ENCODE measurements at regions not wholly inside any gene's neighbourhood (a gene's known extent, or its start where the extent isn't known, plus 50 kb on each side); places are given as distances from the start of the nearest gene placed in this dataset.

DNA sequence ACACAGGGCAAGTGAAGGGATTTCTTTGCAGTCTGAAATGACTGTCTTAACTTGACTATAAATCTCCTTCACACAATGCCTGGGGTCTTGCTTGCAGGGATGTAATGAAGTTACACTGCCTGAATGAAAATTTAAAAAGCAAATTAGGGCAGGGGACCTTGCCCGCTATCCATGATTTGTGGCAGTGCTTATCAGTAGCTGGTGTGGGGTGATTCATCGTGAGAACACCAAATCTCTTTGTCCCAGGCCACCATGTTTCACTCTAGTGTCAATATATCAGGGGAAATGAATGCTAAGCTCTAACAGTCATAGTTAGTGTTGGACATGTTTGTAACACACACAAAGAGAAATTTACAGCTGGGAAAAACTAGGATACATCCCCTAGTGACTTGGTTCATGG is 713.7 kb upstream of the EPHA7 start:
- Histone ChIP-seq H3K27me3 (ENCODE audit: insufficient read depth, insufficient read length) (no peaks in the 10 kb centered on the region), H3K4me3 (ENCODE audit: insufficient read length, low read depth) (no peak overlapping the region), H3K9ac (ENCODE audit: insufficient read length, low read depth) (no peak overlapping the region), H3K4me1 (ENCODE audit: insufficient read depth, insufficient read length) (no peaks in the 10 kb centered on the region), H3K9me3 (ENCODE audit: insufficient read depth, low read length) (no peaks in the 10 kb centered on the region), H3K36me3 (ENCODE audit: insufficient read depth, insufficient read length, low read length) (no peaks in the 10 kb centered on the region)
- no peak for TF ChIP-seq YY1 (IDR thresholded peaks at IDR 0.05; ENCODE audit: insufficient read depth, insufficient read length)
- no peak for TF ChIP-seq ZNF274 (IDR thresholded peaks at IDR 0.05; ENCODE audit: low read depth, low read length)
- TF ChIP-seq SUZ12 (IDR thresholded peaks at IDR 0.05; ENCODE audit: extremely low read depth, insufficient read depth, insufficient read length), result no peak
- DNase-seq (ENCODE audit: low read depth, low spot score), result no peak

DNA sequence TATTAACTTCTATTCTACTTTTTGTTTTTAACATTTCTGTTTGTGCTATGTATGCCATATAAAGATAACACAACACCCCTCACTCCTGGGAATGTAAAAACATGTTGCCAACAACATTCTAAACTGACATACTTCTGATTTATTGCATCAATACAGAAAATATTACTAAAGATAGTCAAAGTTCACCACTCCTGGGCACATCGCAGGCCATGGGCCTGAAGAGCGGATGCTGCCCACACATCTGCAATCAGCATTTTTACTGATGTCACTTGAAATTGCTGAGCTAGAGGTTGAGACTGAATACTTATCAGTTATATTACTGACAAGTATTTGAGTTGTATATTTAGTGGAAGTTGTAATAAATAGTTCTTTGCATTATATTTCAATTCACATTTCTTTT is 711.9 kb upstream of the EPHA7 start:
- TF ChIP-seq ZNF274 (IDR thresholded peaks at IDR 0.05; ENCODE audit: low read depth, low read length), result no peak
- no peak for TF ChIP-seq SUZ12 (IDR thresholded peaks at IDR 0.05; ENCODE audit: extremely low read depth, insufficient read depth, insufficient read length)
- TF ChIP-seq YY1 (IDR thresholded peaks at IDR 0.05; ENCODE audit: insufficient read depth, insufficient read length), result no peak
- Histone ChIP-seq H3K4me1 (ENCODE audit: insufficient read depth, insufficient read length) (no peaks in the 10 kb centered on the region), H3K36me3 (ENCODE audit: insufficient read depth, insufficient read length, low read length) (no peaks in the 10 kb centered on the region), H3K27me3 (ENCODE audit: insufficient read depth, insufficient read length) (no peaks in the 10 kb centered on the region), H3K9ac (ENCODE audit: insufficient read length, low read depth) (no peak overlapping the region), H3K4me3 (ENCODE audit: insufficient read length, low read depth) (no peak overlapping the region), H3K9me3 (ENCODE audit: insufficient read depth, low read length) (no peaks in the 10 kb centered on the region)
- no peak for DNase-seq (ENCODE audit: low read depth, low spot score)

DNA sequence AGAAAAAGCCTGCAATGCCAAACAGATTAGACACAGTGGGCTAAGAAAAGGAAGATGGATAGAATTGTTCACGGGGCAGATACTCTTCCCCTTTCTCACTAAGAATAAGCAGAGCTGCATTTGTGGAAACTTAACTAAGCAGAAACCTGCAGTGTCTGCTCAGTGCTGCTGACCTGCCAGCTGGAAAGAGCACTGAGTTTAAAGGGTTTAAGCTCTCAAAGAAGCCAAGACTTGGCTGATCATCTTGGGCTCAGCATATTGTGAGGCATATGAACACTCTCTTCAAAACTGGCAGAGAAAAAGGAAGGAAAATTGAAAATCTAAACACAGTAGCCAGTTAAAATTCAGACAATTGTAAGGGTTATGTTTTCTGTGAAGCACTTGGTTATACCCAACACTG is 711.1 kb upstream of the EPHA7 start:
- H3K27me3 ChIP-seq (ENCODE audit: insufficient read depth, insufficient read length), result no peaks in the 10 kb centered on the region
- no peak for DNase-seq (ENCODE audit: low read depth, low spot score)
- no peaks in the 10 kb centered on the region for H3K36me3 ChIP-seq (ENCODE audit: insufficient read depth, insufficient read length, low read length)
- no peak overlapping the region for H3K9ac ChIP-seq (ENCODE audit: insufficient read length, low read depth)
- no peak overlapping the region for H3K4me3 ChIP-seq (ENCODE audit: insufficient read length, low read depth)
- no peaks in the 10 kb centered on the region for H3K4me1 ChIP-seq (ENCODE audit: insufficient read depth, insufficient read length)
- TF ChIP-seq YY1 (IDR thresholded peaks at IDR 0.05; ENCODE audit: insufficient read depth, insufficient read length) (no peak), ZNF274 (IDR thresholded peaks at IDR 0.05; ENCODE audit: low read depth, low read length) (no peak), SUZ12 (IDR thresholded peaks at IDR 0.05; ENCODE audit: extremely low read depth, insufficient read depth, insufficient read length) (no peak)
- H3K9me3 ChIP-seq (ENCODE audit: insufficient read depth, low read length), result no peaks in the 10 kb centered on the region

DNA sequence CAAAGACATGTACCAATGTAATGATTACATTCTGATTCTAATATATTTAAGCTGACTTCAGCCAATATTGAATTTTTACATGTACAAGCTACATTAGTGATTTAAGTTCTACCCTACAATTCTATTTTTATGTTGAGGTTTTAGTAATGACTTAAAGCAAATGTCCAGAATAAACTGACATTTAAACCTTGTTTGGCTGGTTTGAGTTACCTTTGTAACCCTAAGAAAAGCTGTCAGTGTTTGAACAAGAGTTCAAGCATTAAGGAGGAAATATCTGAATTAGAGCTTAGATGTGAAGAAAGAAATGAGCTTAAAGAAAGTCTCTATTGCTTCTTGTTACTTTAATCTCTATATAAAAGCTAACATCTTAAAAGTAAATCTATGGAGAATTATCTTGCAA is 710.6 kb upstream of the EPHA7 start:
- Histone ChIP-seq H3K9ac (ENCODE audit: insufficient read length, low read depth) (no peak overlapping the region), H3K36me3 (ENCODE audit: insufficient read depth, insufficient read length, low read length) (no peaks in the 10 kb centered on the region), H3K4me1 (ENCODE audit: insufficient read depth, insufficient read length) (no peaks in the 10 kb centered on the region), H3K27me3 (ENCODE audit: insufficient read depth, insufficient read length) (no peaks in the 10 kb centered on the region), H3K4me3 (ENCODE audit: insufficient read length, low read depth) (no peak overlapping the region), H3K9me3 (ENCODE audit: insufficient read depth, low read length) (no peaks in the 10 kb centered on the region)
- DNase-seq (ENCODE audit: low read depth, low spot score), result no peak
- TF ChIP-seq ZNF274 (IDR thresholded peaks at IDR 0.05; ENCODE audit: low read depth, low read length) (no peak), SUZ12 (IDR thresholded peaks at IDR 0.05; ENCODE audit: extremely low read depth, insufficient read depth, insufficient read length) (no peak), YY1 (IDR thresholded peaks at IDR 0.05; ENCODE audit: insufficient read depth, insufficient read length) (no peak)

DNA sequence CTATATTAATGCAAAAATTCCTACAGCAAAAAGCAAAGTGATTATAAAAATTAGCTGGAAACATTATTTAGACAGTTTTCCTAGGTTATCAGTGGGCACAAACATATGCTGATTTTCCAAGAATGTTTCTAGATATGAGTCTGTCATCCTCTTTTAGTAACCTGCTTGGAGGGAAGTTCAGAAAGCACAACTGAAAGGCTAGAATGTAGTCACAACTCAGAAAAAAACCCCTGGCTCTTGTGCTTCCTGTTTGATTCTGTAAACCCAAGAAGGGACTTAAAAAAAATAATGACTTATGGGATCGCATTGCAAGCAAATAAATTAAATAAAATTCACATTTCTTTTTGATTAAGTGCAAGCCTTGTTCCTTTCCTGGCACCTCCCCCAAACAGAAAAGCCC is 708.4 kb upstream of the EPHA7 start:
- no peak for DNase-seq (ENCODE audit: low read depth, low spot score)
- Histone ChIP-seq H3K9ac (ENCODE audit: insufficient read length, low read depth) (no peak overlapping the region), H3K9me3 (ENCODE audit: insufficient read depth, low read length) (no peaks in the 10 kb centered on the region), H3K4me3 (ENCODE audit: insufficient read length, low read depth) (no peak overlapping the region), H3K36me3 (ENCODE audit: insufficient read depth, insufficient read length, low read length) (no peaks in the 10 kb centered on the region), H3K4me1 (ENCODE audit: insufficient read depth, insufficient read length) (no peaks in the 10 kb centered on the region), H3K27me3 (ENCODE audit: insufficient read depth, insufficient read length) (no peaks in the 10 kb centered on the region)
- TF ChIP-seq SUZ12 (IDR thresholded peaks at IDR 0.05; ENCODE audit: extremely low read depth, insufficient read depth, insufficient read length), result no peak
- TF ChIP-seq YY1 (IDR thresholded peaks at IDR 0.05; ENCODE audit: insufficient read depth, insufficient read length), result no peak
- TF ChIP-seq ZNF274 (IDR thresholded peaks at IDR 0.05; ENCODE audit: low read depth, low read length), result no peak

DNA sequence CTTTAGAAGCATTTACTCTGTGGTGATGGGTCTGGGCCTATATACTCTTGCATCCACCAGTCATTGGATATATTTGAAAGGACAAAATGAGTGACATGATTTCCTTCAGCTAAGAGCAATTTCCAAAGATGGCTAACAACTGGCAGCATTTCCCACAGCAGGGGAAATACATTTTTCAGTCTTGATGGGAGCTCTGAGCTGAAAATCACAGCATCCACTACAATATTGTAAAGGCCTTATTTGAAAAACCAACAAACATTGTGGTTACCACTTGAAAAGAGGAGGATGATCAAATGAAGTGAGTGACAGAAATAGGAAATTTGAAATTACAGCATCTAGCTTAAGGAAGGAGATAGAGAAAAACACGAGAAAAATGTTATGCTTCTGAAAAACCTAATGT is 705.0 kb upstream of the EPHA7 start:
- Histone ChIP-seq H3K9me3 (ENCODE audit: insufficient read depth, low read length) (no peaks in the 10 kb centered on the region), H3K36me3 (ENCODE audit: insufficient read depth, insufficient read length, low read length) (no peaks in the 10 kb centered on the region), H3K4me1 (ENCODE audit: insufficient read depth, insufficient read length) (no peaks in the 10 kb centered on the region), H3K27me3 (ENCODE audit: insufficient read depth, insufficient read length) (no peaks in the 10 kb centered on the region), H3K9ac (ENCODE audit: insufficient read length, low read depth) (no peak overlapping the region), H3K4me3 (ENCODE audit: insufficient read length, low read depth) (no peak overlapping the region)
- no peak for TF ChIP-seq ZNF274 (IDR thresholded peaks at IDR 0.05; ENCODE audit: low read depth, low read length)
- TF ChIP-seq YY1 (IDR thresholded peaks at IDR 0.05; ENCODE audit: insufficient read depth, insufficient read length), result no peak
- no peak for TF ChIP-seq SUZ12 (IDR thresholded peaks at IDR 0.05; ENCODE audit: extremely low read depth, insufficient read depth, insufficient read length)
- DNase-seq (ENCODE audit: low read depth, low spot score), result no peak

DNA sequence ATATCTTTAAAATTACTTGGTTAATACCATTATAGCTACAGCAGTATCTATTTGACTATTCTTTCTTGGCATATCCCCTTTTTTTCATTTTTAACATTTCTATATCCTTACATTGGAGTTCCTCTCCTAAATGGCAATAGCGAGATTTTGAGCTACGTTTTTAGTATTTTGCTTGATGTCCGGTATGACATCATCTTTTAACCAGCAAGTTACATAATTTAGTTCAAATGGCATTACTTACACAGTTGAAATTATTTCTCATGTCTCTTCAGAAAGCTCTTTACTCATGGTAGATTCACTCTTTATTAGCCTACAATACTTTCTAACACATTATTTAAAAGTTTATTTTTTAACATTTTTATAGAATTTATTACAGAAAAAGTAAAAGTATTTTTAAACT is 701.7 kb upstream of the EPHA7 start:
- TF ChIP-seq YY1 (IDR thresholded peaks at IDR 0.05; ENCODE audit: insufficient read depth, insufficient read length) (no peak), SUZ12 (IDR thresholded peaks at IDR 0.05; ENCODE audit: extremely low read depth, insufficient read depth, insufficient read length) (no peak), ZNF274 (IDR thresholded peaks at IDR 0.05; ENCODE audit: low read depth, low read length) (no peak)
- DNase-seq (ENCODE audit: low read depth, low spot score), result no peak
- Histone ChIP-seq H3K9ac (ENCODE audit: insufficient read length, low read depth) (no peak overlapping the region), H3K36me3 (ENCODE audit: insufficient read depth, insufficient read length, low read length) (no peaks in the 10 kb centered on the region), H3K27me3 (ENCODE audit: insufficient read depth, insufficient read length) (no peaks in the 10 kb centered on the region), H3K9me3 (ENCODE audit: insufficient read depth, low read length) (no peaks in the 10 kb centered on the region), H3K4me3 (ENCODE audit: insufficient read length, low read depth) (no peak overlapping the region), H3K4me1 (ENCODE audit: insufficient read depth, insufficient read length) (no peaks in the 10 kb centered on the region)

DNA sequence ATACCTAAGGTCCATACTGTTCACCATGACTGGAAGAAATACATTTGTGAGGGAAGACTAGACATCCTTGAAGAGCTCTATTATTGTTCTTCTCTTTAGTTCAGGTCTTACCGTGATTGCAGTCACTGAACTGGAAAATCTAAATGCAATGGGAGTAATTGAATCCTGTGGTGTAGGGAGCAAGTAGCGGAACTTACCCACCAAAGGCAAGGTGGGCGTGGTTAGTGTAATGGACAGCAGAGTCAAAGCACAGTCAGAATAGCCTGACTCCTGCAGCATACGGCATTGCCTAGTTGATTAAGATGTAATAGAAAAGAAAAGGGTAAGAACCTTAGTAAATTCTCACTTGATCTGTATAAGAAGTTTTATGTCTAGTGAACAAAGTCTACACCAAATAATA is 679.7 kb upstream of the EPHA7 start:
- Histone ChIP-seq H3K9ac (ENCODE audit: insufficient read length, low read depth) (no peak overlapping the region), H3K27me3 (ENCODE audit: insufficient read depth, insufficient read length) (no peaks in the 10 kb centered on the region), H3K36me3 (ENCODE audit: insufficient read depth, insufficient read length, low read length) (no peaks in the 10 kb centered on the region), H3K9me3 (ENCODE audit: insufficient read depth, low read length) (no peaks in the 10 kb centered on the region), H3K4me1 (ENCODE audit: insufficient read depth, insufficient read length) (no peaks in the 10 kb centered on the region), H3K4me3 (ENCODE audit: insufficient read length, low read depth) (no peak overlapping the region)
- no peak for DNase-seq (ENCODE audit: low read depth, low spot score)
- no peak for TF ChIP-seq YY1 (IDR thresholded peaks at IDR 0.05; ENCODE audit: insufficient read depth, insufficient read length)
- no peak for TF ChIP-seq SUZ12 (IDR thresholded peaks at IDR 0.05; ENCODE audit: extremely low read depth, insufficient read depth, insufficient read length)
- TF ChIP-seq ZNF274 (IDR thresholded peaks at IDR 0.05; ENCODE audit: low read depth, low read length), result no peak

All from NT2/D1 (cell line).